H1 (cell line): ENCODE measurements at regions not wholly inside any gene's neighbourhood (a gene's known extent, or its start where the extent isn't known, plus 50 kb on each side); places are given as distances from the start of the nearest gene placed in this dataset.

Experiments used
- CEBPB ChIP-seq: IDR thresholded peaks from 2 replicates; pipeline ENCODE4 v1.6.1; 2012; ENCODE audit warnings: low read depth, low read length
- EZH2 ChIP-seq: fragments of 200-600 bp; sonication (generic); IDR thresholded peaks from 2 replicates; pipeline ENCODE4 v1.7.1; 2012; ENCODE audit warnings: low read depth, mild to moderate bottlenecking, moderate library complexity, low read length, inconsistent platforms; ENCODE audit not compliant: severe bottlenecking
- POLR2A ChIP-seq, 2 experiments: IDR thresholded peaks; 1 replicate in 1 of 2; 2 replicates in 1 of 2; pipeline ENCODE4 v1.6.1; 2011; ENCODE audit warnings: low read depth in 2 of 2, low read length in 2 of 2, mild to moderate bottlenecking in 2 of 2; ENCODE audit errors: control extremely low read depth in 1 of 2
- POLR2AphosphoS5 ChIP-seq: IDR thresholded peaks from 2 replicates; pipeline ENCODE4 v1.6.1; 2011; ENCODE audit warnings: low read depth, low read length
- TF ChIP-seq, protein P1 (sequence below), 3 experiments: IDR thresholded peaks; 1 replicate in 2 of 3; 2 replicates in 1 of 3; pipeline versions ENCODE4 v1.5.1 to v1.6.1; 2011; ENCODE audit warnings: low read length in 3 of 3, mild to moderate bottlenecking in 3 of 3, inconsistent platforms in 2 of 3, low read depth in 1 of 3, moderate library complexity in 1 of 3; ENCODE audit not compliant: insufficient read depth in 1 of 3; ENCODE audit errors: control extremely low read depth in 1 of 3

DNA sequence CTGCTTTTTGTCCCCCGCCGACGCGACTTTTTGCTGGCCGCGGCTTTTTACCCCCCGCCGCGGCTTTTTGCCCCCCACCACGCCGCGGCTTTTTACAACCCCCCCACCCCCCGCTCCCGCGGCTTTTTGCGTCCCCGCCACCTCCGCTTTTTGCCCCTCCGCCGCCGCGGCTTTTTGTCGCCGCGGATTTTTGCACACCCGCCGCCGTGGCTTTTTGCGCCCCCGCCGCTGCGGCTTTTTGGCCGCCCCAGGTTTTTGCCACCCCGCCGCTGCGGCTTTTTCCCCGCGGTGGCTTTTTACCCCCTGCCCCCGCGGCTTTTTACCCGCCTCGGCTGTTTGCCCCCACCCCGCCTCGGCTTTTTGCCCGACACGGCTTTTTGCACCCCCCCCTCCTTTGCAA is 205.5 kb downstream of the CCT8L2 start:
- TF ChIP-seq CEBPB (no peak), POLR2A (IDR thresholded peaks at IDR 0.05; ENCODE audit: control extremely low read depth in 1 of 2, low read depth in 2 of 2, low read length in 2 of 2) (no peak), EZH2 (no peak), POLR2AphosphoS5 (no peak)
- TF ChIP-seq, protein P1, sequence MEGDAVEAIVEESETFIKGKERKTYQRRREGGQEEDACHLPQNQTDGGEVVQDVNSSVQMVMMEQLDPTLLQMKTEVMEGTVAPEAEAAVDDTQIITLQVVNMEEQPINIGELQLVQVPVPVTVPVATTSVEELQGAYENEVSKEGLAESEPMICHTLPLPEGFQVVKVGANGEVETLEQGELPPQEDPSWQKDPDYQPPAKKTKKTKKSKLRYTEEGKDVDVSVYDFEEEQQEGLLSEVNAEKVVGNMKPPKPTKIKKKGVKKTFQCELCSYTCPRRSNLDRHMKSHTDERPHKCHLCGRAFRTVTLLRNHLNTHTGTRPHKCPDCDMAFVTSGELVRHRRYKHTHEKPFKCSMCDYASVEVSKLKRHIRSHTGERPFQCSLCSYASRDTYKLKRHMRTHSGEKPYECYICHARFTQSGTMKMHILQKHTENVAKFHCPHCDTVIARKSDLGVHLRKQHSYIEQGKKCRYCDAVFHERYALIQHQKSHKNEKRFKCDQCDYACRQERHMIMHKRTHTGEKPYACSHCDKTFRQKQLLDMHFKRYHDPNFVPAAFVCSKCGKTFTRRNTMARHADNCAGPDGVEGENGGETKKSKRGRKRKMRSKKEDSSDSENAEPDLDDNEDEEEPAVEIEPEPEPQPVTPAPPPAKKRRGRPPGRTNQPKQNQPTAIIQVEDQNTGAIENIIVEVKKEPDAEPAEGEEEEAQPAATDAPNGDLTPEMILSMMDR (IDR thresholded peaks at IDR 0.05; ENCODE audit: control extremely low read depth in 1 of 3, insufficient read depth in 1 of 3, low read depth in 1 of 3, low read length in 3 of 3), result no peak
